HG02571 (cell line): ENCODE measurements at regions not wholly inside any gene's neighbourhood (a gene's known extent, or its start where the extent isn't known, plus 50 kb on each side); places are given as distances from the start of the nearest gene placed in this dataset.
"Not testable (repeated sequence)": the region's sequence is repeated elsewhere in the genome, so short reads cannot be mapped to it uniquely, and the experiment has no call there.

Source experiments
- ATAC-seq: cut with Tn5 transposase; IDR thresholded peaks from one replicate; pipeline ENCODE4 v1.9.1; 2021; ENCODE audit warnings: mild to moderate bottlenecking, moderate library complexity; ENCODE audit not compliant: unreplicated experiment

GRCh38 chr6:115467726-115468125 lies 593.0 kb downstream of the FRK start:
- no peak for ATAC-seq

DNA sequence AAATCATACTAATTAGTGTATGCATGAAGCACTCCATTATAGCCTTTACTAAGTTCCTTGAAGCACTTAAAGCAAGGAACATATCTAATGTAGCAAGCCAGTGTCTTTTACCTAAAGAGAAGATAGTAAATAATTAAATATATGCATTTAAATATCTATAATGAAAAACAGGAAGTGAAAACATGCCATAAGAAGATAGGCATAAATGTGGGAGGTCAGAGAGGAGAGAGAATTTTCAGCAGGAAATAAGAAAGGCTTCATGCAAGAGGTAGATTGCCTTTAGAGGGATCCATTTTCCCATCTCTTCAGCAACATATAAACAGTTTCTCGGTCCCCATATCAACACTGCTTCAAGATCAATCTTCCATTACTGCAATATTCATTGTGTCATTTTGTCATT lies 599.8 kb downstream of the FRK start:
- no peak for ATAC-seq

DNA sequence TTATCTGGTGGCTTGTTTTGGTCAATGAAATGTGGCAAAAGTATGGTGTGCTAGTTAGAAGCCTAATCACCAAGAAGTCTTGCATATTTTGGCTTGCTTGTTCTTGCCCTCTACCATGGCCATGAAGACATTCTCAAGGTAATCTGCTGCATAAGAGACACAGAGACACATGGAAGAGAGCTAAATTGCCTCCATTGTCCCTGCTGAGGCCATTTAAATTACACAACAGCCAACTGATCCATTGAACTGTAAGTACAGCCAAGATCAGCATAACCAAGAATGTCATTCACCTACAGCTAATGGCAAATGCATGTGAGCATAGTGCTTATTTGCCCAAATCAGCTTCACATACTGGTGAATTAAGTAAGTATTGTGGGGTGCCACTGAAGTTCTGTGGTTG lies 603.8 kb downstream of the FRK start:
- ATAC-seq, result no peak

DNA sequence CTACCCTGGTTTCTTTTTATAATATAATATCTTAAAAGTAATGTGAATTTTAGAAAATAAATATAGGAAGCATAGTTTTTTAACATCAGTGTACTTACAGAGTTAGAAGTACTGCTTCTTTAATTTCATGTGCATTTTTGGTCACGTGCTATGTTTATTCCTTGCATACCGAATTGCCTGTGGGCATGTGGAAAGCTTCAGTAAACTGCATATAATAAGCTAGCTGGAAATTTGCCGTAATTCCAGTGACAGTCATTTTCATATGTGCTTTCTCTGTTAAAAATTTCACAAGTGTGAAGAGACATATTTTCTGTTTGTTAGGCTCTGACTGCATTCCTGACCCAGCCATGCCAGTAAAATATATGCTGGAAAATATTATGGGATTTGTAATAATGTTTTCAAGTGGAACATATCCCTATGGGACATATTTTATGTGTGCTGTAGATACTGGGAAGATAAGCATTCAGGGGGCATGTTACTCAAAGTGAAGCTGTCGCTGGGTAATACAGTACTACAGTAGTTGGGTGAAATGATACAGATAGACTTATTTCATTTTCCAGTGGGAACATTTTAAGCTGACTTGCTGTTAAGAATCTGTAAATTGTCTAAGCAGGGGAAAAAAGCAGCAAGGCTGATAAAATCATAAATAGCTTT lies 616.7 kb downstream of the FRK start:
- ATAC-seq, result no peak

- ATAC-seq, result no peak
Observed at GRCh38 chr6:115442323-115442722, 618.4 kb downstream of the FRK start.

DNA sequence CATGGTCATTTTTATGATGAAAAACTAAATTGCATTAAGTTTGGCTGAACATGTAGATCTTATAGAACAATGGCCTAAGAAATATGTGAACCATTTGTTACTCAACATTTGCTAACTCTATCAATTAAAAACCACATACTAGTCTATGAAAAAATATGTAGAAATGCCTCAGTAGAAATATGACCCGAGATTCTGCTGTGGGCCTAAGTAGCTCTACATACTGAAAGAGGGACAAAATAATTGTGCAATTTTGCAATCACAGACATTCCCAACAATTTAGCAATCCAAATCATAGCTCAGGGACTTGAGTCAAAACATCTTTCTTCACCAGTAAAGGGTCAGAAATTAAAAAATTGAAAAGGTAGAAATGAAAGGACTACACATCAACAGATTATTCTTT lies 619.0 kb downstream of the FRK start:
- ATAC-seq, result no peak

DNA sequence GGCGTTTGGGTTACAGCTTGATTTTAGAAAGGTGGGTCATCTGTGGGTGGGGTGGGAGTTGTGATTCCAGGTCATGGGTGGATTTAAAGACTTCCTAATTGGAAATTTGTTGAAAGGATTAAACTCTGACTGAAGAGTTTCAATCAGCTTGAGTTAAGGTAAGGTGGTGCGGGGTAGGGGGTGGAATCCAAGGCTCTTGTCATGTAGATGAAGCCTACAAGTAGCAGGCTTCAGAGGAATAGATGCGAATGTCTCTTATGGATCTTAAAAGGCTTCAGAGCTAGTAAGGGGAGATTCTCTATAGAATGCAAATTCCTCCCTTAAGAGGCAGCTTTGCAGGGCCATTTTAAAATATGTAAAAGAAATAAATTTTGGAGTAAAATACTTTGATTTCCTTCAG lies 645.3 kb downstream of the FRK start:
- ATAC-seq, result no peak

GRCh38 chr6:115414916-115415315 lies 645.8 kb downstream of the FRK start:
- not testable (repeated sequence) for ATAC-seq

DNA sequence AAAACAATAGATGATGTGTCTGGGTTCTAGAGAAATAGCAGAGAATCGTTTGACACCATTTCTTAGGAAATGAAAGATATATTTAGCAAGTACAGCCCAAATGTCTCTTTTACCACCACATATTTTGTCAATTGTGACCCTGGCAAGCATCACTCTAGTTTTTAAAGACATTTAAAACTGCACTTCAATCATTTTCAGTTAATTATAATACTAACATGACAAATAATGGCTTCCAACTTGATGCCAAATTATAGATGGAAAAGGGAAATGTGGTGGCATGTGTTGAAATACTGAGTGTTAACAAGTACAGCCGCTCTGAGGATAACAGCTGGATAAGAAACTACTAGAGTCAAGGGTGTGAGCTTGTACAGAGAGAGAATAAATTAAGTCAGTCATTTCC lies 648.9 kb downstream of the FRK start:
- ATAC-seq, result no peak

DNA sequence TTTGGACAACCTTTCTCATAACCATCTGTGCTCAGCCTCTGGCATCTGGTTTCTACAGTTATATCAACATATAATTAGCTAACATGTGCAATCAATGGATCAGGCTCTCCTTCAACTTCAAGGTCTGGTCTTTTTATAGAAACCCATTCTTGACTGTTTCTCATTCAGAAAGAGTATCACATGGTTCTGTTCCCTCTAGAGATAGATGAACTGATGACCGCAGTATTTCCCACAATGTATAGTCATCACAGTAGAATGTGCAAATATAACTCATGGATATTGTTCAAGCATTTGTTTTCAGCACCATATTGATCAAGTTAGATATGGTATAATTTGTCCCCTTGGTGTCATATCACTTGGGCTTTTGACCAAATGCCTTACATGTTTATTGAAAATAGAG lies 656.2 kb downstream of the FRK start:
- ATAC-seq, result no peak

DNA sequence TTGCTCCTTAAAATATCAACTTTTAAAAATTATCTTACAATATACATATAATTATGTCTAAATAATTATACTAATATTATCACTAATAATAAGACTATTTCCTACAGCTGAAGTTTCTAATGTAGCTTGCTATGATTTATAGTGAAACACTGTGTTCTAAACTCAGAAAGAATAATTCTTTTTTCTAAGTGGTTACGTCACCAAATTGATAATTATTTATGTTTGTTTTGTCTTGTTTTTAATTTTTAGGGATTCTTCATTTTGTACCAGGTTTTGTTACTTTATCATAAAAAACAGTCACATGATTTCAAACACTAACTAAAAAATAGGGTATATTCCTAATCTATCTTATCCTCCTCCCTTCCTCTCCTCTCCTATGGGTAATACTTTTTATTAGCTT lies 662.1 kb downstream of the FRK start:
- no peak for ATAC-seq

DNA sequence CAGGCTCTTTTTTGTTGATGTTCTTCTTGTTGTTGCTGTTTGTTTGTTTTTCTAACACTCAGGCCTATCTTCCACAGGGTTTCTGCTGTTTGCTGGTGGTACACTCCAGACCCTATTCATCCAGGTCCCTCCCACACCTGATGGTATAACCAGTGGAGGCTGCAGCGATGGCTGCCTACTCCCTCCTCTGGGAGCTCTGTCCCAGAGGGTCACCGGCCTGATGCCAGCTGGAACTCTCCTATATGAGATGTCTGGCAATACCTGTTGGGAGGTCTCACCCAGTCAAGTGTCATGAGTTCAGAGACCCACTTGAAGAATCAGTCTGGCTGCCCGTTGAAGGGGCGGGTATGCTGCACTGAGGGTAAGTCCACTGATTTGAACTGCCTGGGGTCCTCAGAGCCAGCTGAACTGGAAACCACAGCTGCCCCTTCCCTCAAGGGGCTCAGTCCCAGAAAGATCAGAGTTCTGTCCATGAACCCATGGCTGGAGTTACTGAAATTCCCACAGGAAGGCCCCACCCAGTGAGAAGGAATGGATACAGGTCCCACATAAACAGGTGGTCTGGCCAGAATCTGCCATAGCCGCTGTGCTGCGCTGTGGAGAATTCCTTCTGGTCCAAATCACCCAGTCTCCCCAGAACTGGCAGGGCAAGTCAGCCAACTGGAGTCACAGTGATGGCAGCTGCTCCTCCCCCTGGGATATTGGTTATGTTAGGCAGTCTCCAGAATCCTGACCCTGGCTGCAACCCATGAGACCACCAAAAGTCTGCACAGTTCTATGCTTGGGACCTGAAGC lies 664.4 kb downstream of the FRK start:
- no peak for ATAC-seq

- ATAC-seq, result no peak
Observed at GRCh38 chr6:115393821-115394220, 666.9 kb downstream of the FRK start.

GRCh38 chr6:115370202-115370601 lies 690.5 kb downstream of the FRK start:
- no peak for ATAC-seq

- no peak for ATAC-seq
Observed at GRCh38 chr6:115365783-115366182, 694.9 kb downstream of the FRK start.

DNA sequence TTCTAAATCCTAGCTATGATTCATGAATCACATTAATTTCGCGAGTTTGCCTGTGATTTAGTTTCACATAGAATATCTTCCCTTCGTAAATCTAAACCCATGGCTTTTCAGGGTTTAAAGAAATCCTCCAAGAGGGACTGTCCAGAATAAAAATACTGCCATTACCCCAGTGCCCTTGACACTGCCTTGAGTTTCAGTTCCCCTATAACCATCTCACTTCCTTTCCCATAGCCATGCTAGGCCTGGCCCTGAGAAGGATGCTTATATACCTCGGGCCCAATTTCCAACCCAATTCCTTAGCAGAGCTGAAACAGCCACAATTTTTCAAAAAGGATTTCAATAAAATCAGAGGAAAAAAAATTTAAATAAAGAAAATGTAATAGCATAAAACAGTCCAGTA lies 697.3 kb downstream of the FRK start:
- peak; percentile 85 for ATAC-seq

GRCh38 chr6:115362234-115362633 lies 698.5 kb downstream of the FRK start:
- ATAC-seq, result no peak

DNA sequence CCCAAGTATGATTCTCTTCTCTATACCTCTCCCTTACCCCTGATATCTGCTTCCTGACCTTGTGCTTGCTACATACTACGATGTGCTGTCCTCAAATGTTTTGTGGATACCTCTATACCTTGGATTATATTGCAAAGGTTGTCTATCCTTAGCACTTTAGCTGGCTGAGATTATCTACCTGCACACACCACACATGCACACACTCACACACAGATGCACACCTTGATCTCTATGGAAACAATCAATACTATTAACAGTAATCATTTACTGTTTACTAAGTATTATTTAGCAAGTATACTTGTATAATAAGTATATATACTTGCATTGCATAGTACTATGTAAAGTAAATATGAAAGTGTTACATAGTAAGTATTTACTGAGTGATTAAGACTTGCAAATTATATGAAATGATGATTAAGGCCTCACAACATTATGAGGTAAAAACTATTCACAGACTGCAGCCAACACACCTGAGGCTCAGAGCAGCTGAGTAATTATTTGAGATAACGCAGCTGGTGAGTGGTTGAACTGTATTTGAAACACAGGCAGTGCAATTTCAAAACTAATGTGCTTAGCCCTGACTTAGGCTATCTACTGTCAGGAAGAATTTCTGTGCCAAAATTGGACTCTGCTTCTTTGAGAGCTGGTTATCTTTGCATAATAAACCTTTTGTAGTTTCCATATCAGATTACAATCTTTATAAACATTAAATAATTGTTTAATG lies 699.9 kb downstream of the FRK start:
- ATAC-seq, result no peak

GRCh38 chr6:115358616-115359015 lies 702.1 kb downstream of the FRK start:
- no peak for ATAC-seq

DNA sequence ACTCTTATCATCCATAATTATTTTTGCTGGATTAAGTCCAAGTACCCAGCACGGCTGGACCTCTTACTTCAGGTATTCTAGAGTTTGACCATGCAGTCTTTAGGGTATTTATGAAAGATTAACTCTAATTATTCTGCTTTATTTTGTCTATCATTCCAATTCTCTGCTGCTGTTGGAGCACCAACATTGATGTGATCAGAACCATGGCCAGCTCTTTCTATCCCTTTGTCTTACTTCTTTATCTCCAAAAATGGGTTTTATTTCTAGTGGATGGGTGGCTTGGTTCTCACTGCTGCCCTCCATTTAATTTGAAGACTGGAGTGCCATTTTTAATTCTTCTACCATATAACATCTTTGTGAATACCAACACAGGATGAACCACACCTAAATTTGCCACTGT lies 704.3 kb downstream of the FRK start:
- no peak for ATAC-seq

GRCh38 chr6:115323001-115323400 lies 737.7 kb downstream of the FRK start:
- ATAC-seq, result no peak

DNA sequence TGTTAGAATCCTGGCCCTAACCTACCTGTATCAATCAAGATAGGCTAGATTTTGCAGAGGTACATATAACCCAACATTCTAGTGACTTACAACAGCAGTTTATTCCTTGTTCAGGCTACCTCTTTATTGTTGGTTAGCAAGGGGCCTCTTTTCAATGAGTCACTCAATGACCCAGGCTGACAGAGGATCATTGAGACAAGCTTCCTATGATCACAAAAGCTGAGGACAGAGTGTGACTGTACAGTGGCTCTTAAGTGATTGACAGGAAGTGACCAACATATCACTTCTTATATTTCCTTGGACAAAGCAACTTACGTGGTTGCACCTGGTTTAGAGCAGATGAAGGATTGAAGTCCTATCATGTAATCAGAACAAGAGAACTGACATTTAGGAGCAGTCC lies 740.9 kb downstream of the FRK start:
- ATAC-seq, result no peak
